T-helper 2 cell treated with Interferon-gamma antibody and Interleukin-4, amounts not matched to agents 100 ng/mL and 5 ng/mL, for 36 hours (primary cell): ENCODE measurements at regions not wholly inside any gene's neighbourhood (a gene's known extent, or its start where the extent isn't known, plus 50 kb on each side); places are given as distances from the start of the nearest gene placed in this dataset.

Experiments used
- intact Hi-C: fragments of 100-400 bp; cut with micrococcal nuclease; formaldehyde crosslinking; loops from one replicate; pipeline ENCODE4 v1.15.1; 2023

GRCh38 chr1:201683397-201683796 lies 144.5 kb downstream of the NAV1 start:
- intact Hi-C loops, result no loop called here

DNA sequence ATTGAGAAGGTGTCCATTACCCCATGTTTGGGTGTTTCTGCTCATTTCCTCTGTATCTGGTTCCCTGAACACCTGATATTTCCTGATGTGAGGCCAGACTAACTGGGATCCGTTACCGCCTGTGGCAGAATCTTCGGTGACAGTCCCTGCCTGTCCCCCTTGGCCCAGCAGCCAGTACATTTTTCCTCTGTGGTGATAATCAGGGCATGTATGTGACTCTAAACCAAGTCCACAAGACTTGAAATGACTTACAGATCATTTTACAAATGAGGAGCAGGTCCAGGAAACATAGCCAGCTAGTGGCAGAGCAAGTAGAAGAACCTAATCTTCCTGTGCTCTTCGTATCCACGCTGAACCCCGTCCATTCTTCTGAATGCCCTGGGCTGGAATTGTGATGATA lies 143.5 kb upstream of the IPO9 start:
- intact Hi-C loops, result no loop called here

DNA sequence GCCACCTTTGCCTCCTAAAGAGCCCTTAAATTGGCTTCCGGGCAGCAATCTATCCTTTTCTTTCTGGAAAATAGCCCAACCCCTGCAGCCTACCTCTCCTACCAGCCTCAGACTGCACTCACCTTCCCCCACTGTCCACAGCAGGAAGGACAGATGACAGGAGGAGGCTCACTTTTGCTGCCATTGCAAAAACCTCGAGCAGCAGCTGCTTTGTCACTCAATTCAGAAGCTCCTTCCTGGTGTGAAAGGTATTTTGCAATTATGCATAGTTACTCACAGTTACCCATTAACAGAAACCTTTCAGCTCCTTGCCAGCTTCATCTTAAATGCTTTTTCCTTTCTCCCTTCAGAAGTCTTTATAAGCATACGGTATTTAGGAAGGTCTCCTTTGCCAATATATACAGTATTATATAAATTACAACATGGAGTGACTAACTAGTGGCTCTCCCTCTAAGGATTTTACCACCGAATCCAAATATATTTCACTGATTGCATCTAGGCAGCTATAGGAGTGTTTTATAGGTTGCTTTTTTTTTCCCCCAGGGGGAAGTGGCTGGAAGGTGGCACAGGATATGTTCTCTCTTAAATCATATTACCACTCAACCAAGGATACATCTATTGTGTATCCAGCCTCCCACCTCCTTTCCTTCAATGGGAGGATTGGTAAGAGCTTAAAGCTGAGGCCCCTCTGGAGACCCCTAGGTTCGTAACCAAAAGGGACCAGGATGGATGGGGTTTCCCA lies 142.1 kb upstream of the IPO9 start:
- intact Hi-C loops, result no loop called here

- intact Hi-C loops, result no loop called here
Measured at GRCh38 chr1:201688514-201688913, 140.4 kb upstream of the IPO9 start.

GRCh38 chr1:201689647-201690046 lies 139.3 kb upstream of the IPO9 start:
- intact Hi-C loops, result no loop called here

DNA sequence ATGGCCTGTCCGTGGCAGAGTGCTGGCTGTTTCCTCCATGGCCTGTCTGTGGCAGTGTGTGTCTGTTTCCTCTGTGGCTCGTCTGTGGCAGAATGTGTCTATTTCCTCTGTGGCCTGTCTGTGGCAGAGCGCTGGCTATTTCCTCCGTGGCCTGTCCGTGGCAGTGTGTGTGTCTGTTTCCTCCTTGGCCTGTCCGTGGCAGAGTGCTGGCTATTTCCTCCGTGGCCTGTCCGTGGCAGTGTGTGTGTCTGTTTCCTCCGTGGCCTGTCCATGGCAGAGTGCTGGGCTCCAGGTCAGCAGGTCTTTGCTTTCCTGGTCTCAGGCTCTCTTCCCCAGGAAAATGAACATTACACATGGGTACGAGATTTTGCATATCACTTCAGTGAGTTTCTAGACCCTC lies 138.4 kb upstream of the IPO9 start:
- intact Hi-C loops, result no loop called here

- intact Hi-C loops, result no loop called here
Measured at GRCh38 chr1:201691716-201692554, 137.0 kb upstream of the IPO9 start.

- intact Hi-C loops, result no loop called here
Measured at GRCh38 chr1:201692555-201693394, 136.2 kb upstream of the IPO9 start.

- intact Hi-C loops, result no loop called here
Measured at GRCh38 chr1:201693890-201694607, 134.9 kb upstream of the IPO9 start.

- intact Hi-C loops, result no loop called here
Measured at GRCh38 chr1:201694608-201695335, 134.2 kb upstream of the IPO9 start.

- intact Hi-C loops, result no loop called here
Measured at GRCh38 chr1:201695607-201696006, 133.3 kb upstream of the IPO9 start.

GRCh38 chr1:201696217-201696761 lies 132.7 kb upstream of the IPO9 start:
- intact Hi-C loops, result no loop called here

- intact Hi-C loops, result no loop called here
Measured at GRCh38 chr1:201697174-201697573, 131.8 kb upstream of the IPO9 start.

GRCh38 chr1:201701831-201702230 lies 127.1 kb upstream of the IPO9 start:
- intact Hi-C loops, result no loop called here

DNA sequence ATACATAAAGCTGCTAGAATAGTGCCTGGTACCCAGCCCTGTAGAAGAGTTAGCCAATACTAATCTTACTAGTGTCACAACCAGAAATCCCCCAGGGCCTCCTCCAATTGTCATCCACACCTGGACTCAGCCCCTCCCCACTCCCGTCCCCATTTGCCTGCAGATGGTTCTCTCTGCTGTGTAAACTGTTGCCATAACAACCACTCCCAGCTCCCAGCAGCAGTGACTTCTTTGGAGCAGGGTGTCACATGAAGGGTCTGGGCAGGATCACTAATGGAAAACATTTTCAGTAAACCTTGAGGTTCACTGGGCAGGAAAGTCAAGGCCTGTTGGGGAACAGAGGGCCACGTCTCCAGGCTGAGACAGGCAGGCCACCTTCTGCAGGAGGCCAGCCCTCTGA lies 126.0 kb upstream of the IPO9 start:
- intact Hi-C loops, result no loop called here

GRCh38 chr1:201703621-201704438 lies 125.1 kb upstream of the IPO9 start:
- intact Hi-C loops, result loop anchor here (1.0 kb wide), 1 partner anchor 145 kb away; no protein-coding TSS in a partner anchor

- intact Hi-C loops, result loop anchor here (1.0 kb wide), 1 partner anchor 145 kb away; no protein-coding TSS in a partner anchor
Measured at GRCh38 chr1:201704439-201704792, 124.5 kb upstream of the IPO9 start.

GRCh38 chr1:201705389-201705788 lies 123.6 kb upstream of the IPO9 start:
- intact Hi-C loops, result no loop called here

DNA sequence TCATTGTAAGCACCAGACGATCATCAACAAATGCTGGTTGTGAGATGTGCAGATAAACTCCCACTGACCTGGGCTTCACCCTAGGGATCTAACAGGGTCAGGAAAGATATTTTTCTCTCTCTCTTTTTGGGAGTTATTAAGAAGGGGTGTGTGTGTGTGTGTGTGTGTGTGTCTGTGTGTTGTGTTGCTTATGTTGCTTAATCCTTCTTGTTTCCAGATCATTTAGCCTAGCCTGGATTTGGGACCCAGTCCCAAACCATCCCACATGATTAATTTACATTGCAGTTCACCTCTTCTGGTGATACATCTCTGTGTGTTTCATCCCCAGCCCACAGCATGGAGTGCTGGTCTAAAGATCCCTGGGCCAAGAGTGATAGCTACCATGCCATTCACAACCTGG lies 122.8 kb upstream of the IPO9 start:
- intact Hi-C loops, result no loop called here
